Cardiac muscle cell (in vitro differentiated cells and primary cell): ENCODE measurements at regions not wholly inside any gene's neighbourhood (a gene's known extent, or its start where the extent isn't known, plus 50 kb on each side); places are given as distances from the start of the nearest gene placed in this dataset.

Experiments used
- DNase-seq, 2 donors: peaks; one replicate each; pipeline versions ENCODE4 v3.0.0 to v3.0.0-alpha.2; 2010 to 2017; ENCODE audit warnings: low read depth in 1 of 2, low spot score in 1 of 2
- H3K27ac ChIP-seq: fragments of 200-600 bp; sonication (generic); 2 replicates; pipeline ENCODE4 v1.5.1; 2016
- H3K27me3 ChIP-seq: fragments of 200-600 bp; sonication (generic); 2 replicates; pipeline ENCODE4 v1.6.0; 2016; ENCODE audit warnings: control low read depth
- H3K36me3 ChIP-seq: fragments of 200-600 bp; sonication (generic); 2 replicates; pipeline ENCODE4 v1.5.1; 2016; ENCODE audit warnings: control low read depth
- H3K4me1 ChIP-seq: fragments of 200-600 bp; sonication (generic); 2 replicates; pipeline ENCODE4 v1.8.1; 2017; ENCODE audit warnings: low read depth, mild to moderate bottlenecking, mixed run types
- H3K4me3 ChIP-seq: fragments of 200-600 bp; sonication (generic); 2 replicates; pipeline ENCODE4 v1.5.1; 2016; ENCODE audit warnings: mild to moderate bottlenecking
- H3K9me3 ChIP-seq: fragments of 200-600 bp; sonication (generic); 2 replicates; pipeline ENCODE4 v1.5.1; 2017; ENCODE audit warnings: low read depth, mild to moderate bottlenecking, control low read depth
- TF ChIP-seq, protein P1 (sequence below): IDR thresholded peaks from 2 replicates; pipeline ENCODE4 v1.5.1; 2012; ENCODE audit warnings: low read depth, mild to moderate bottlenecking, low read length

DNA sequence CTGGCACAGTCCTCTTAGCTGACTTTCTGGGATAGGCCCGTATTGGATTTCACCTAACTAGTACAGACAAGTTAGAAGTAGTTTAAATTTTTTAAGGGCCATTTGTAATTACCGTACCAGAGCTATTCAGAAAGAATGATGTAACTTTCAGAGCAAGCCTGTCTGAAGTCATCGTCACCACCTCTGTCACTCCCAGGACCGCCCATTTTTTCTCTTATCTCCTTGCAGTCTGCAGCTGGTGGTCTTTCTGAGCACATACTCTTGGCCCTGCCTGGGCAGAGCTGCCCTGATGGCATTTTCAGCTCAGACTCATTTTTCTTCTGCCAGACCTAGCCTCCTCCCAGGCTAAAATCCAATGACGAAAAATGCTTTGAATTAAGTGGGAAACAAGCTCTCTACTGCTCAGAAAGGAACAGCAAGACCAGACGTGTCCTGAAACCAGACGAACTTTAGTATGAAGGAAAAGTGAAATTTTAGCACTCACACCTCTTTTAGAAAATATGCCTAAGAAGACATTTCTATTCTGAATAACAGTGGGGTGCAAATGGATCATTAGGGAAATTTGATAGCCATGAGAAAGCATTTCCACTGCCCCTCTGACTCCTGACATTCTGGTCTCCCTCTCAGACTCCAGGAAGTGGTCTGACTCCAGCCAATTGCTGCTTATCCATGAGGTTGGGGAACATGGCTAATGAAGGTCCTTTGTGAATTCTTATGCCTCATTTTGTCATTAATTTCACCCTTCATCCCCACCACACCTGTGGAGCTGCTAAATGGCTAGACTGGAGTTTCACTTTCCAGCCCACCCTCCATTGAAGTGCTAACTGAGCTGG lies 162.4 kb upstream of the GYPA start:
- Histone ChIP-seq H3K27ac (no peak overlapping the region), H3K27me3 (no peaks in the 10 kb centered on the region), H3K4me3 (no peak overlapping the region), H3K4me1 (no peaks in the 10 kb centered on the region), H3K36me3 (no peaks in the 10 kb centered on the region), H3K9me3 (no peaks in the 10 kb centered on the region)
- TF ChIP-seq, protein P1, sequence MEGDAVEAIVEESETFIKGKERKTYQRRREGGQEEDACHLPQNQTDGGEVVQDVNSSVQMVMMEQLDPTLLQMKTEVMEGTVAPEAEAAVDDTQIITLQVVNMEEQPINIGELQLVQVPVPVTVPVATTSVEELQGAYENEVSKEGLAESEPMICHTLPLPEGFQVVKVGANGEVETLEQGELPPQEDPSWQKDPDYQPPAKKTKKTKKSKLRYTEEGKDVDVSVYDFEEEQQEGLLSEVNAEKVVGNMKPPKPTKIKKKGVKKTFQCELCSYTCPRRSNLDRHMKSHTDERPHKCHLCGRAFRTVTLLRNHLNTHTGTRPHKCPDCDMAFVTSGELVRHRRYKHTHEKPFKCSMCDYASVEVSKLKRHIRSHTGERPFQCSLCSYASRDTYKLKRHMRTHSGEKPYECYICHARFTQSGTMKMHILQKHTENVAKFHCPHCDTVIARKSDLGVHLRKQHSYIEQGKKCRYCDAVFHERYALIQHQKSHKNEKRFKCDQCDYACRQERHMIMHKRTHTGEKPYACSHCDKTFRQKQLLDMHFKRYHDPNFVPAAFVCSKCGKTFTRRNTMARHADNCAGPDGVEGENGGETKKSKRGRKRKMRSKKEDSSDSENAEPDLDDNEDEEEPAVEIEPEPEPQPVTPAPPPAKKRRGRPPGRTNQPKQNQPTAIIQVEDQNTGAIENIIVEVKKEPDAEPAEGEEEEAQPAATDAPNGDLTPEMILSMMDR = no peak
- DNase-seq = no peak

DNA sequence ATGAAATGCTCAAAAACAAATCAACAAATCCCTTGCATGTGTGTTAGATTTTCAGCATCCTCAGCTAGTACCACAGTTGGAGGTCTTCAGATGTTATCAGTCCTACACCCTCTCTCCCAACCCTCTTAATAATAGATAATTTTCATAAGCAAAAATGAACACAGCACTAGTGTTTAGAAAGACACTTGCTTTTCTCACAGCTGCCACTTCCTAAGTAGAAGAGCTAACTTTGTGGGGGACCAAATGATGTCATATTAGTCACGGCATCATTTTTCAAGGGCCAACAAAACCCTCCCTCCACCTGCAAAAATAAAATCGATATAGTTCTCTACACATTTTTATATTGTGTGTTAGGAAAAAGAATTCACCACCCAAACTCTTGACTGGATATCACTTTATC lies 163.5 kb upstream of the GYPA start:
- TF ChIP-seq, protein P1 = no peak
- DNase-seq = no peak
- H3K4me3 ChIP-seq = no peak overlapping the region
- no peaks in the 10 kb centered on the region for H3K4me1 ChIP-seq
- H3K36me3 ChIP-seq = no peaks in the 10 kb centered on the region
- H3K27me3 ChIP-seq = no peaks in the 10 kb centered on the region
- H3K27ac ChIP-seq = no peak overlapping the region
- no peaks in the 10 kb centered on the region for H3K9me3 ChIP-seq

DNA sequence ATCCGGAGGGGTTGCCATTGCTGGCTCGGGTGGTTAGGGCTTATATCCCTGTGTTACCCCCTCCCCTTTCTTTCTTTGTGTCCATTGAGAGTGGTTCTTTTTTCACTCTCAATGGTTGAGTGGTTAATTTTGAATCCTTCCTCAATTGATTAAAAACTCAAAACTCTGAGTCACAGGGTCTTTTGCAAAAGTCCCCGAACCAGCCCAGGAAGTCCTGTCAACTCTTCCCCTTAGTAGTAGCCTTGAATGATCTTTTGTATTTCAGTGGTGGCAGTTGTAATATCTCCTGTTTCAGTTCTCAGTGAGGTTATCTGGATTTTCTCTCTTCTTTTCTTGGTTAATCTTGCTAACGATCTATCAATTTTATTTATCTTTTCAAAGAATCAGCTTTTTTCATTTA lies 170.0 kb upstream of the GYPA start:
- no peak for DNase-seq
- Histone ChIP-seq H3K27me3 (no peaks in the 10 kb centered on the region), H3K4me1 (no peaks in the 10 kb centered on the region), H3K9me3 (no peaks in the 10 kb centered on the region), H3K4me3 (no peak overlapping the region), H3K27ac (no peak overlapping the region), H3K36me3 (no peaks in the 10 kb centered on the region)
- TF ChIP-seq, protein P1 = no peak

DNA sequence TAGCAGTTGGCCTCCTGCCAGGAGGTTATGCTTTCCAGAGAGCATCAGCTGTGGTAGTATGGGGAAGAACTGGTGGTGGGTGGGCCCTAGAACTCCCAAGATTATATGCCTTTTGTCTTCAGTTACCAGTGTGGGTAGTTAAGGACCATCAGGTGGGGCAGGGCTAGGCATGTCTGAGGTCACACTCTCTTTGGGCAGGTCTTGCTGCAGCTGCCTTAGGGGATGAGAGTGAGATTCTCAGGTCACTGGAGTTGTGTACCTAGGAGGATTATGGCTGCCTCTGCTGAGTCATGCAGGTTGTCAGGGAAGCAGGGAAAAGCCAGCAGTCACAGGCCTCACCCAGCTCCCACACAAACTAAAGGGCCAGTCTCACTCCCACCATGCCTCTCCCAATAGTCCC lies 172.9 kb upstream of the GYPA start:
- no peaks in the 10 kb centered on the region for H3K4me1 ChIP-seq
- no peaks in the 10 kb centered on the region for H3K9me3 ChIP-seq

DNA sequence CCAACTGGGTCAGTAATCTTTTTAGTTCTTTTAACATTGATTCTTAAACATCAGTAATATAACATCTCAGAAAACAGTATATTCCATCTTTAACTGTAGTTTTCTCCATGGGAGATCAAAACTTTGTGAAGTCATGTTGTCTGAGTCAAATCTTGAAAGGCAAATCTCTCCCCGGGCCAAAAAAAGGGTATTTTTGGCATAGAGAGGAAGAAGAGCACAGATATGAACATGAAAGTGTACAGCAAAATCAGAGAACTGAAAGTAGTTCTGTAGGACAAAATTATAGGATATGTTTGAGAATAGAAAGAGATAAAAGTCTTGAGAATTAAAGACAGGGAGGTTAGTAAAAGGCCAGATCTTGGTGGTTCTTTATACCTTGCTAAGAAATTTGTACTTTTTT lies 176.4 kb upstream of the GYPA start:
- Histone ChIP-seq H3K36me3 (no peaks in the 10 kb centered on the region), H3K4me3 (no peak overlapping the region), H3K9me3 (no peaks in the 10 kb centered on the region), H3K4me1 (no peaks in the 10 kb centered on the region), H3K27me3 (no peaks in the 10 kb centered on the region), H3K27ac (no peak overlapping the region)
- TF ChIP-seq, protein P1 = no peak
- no peak for DNase-seq

More for the DNA sequence above, 172.9 kb upstream of the GYPA start:
- Histone ChIP-seq H3K36me3 (no peaks in the 10 kb centered on the region), H3K4me3 (no peak overlapping the region), H3K27me3 (no peaks in the 10 kb centered on the region), H3K27ac (no peak overlapping the region)
- TF ChIP-seq, protein P1 = no peak
- no peak for DNase-seq
